HepG2 (cell line): ENCODE measurements at regions not wholly inside any gene's neighbourhood (a gene's known extent, or its start where the extent isn't known, plus 50 kb on each side); places are given as distances from the start of the nearest gene placed in this dataset.

Experiments
- ATAC-seq: fragments of 200-7000 bp; cut with Tn5 transposase; 3 replicates; pipeline ENCODE4 v1.9.1; 2020; ENCODE audit warnings: mild to moderate bottlenecking, moderate library complexity
- BruUV-seq: library from RNA; stranded (reverse); fragments of 400-500 nt; replicated peaks from 2 replicates; lab custom pipeline; 2021; lab: Mats Ljungman, UMichigan
- CTCF ChIA-PET: fragments of 300-600 bp; formaldehyde crosslinking; extraction: SDS; loops from one replicate; lab custom pipeline; 2021; ENCODE audit warnings: low total read pairs, inconsistent platforms, low intra/inter-chr PET ratio; lab: Yijun Ruan, JAX
- POLR2A ChIA-PET: fragments of 350-600 bp; sonication (Branson Sonifier 250); formaldehyde crosslinking; loops from one replicate; lab custom pipeline; 2020; ENCODE audit warnings: antibody characterized with exemption, inconsistent platforms; lab: Yijun Ruan, JAX
- DNase-seq: peaks from one replicate; pipeline ENCODE4 v3.0.0-alpha.2; 2015; ENCODE audit warnings: low spot score
- FAIRE-seq: peaks from 3 replicates; lab custom pipeline; 2011; peaks lifted over from hg19 to GRCh38; lab: Jason Lieb, UNC
- H2AFZ ChIP-seq: one replicate; pipeline ENCODE4 v1.6.1; 2011; ENCODE audit warnings: low read length, inconsistent platforms
- H3K27ac ChIP-seq: fragments of 300-600 bp; 3 replicates; pipeline ENCODE4 v1.8.0; 2011; ENCODE audit warnings: mixed run types, mild to moderate bottlenecking, mixed read lengths, low read length, inconsistent platforms; ENCODE audit not compliant: insufficient read depth; ENCODE audit errors: extremely low read length
- H3K27me3 ChIP-seq, 2 experiments: fragments of 200-600 bp in 1 of 2; 2 replicates in 1 of 2; 3 replicates in 1 of 2; pipeline versions ENCODE4 v1.6.0 to v1.8.0; 2011; ENCODE audit warnings: low read length in 2 of 2, mild to moderate bottlenecking in 2 of 2, moderate library complexity in 2 of 2, inconsistent platforms in 1 of 2; ENCODE audit not compliant: insufficient read depth in 2 of 2, control insufficient read depth in 1 of 2
- H3K36me3 ChIP-seq, 2 experiments: fragments of 200-600 bp in 1 of 2; replicated peaks in 1 of 2; 2 replicates in 1 of 2; 3 replicates in 1 of 2; pipeline versions ENCODE4 v1.5.1 to v1.8.0; 2011; ENCODE audit warnings: low read length in 2 of 2, inconsistent platforms in 1 of 2; ENCODE audit not compliant: insufficient read depth in 2 of 2, control insufficient read depth in 1 of 2
- H3K4me1 ChIP-seq: 2 replicates; pipeline ENCODE4 v1.5.1; 2012; ENCODE audit warnings: low read length, inconsistent platforms; ENCODE audit not compliant: insufficient read depth
- H3K4me2 ChIP-seq: 2 replicates; pipeline ENCODE4 v1.6.0; 2011; ENCODE audit warnings: low read depth, low read length, inconsistent platforms
- H3K4me3 ChIP-seq, 3 experiments: fragments of 200-600 bp in 1 of 3; sonication (generic), shearing (Covaris generic) in 1 of 3; replicated peaks in 1 of 3; 2 replicates each; pipeline ENCODE4 v1.5.1; 2011 to 2016; ENCODE audit warnings: low read length in 3 of 3, inconsistent platforms in 2 of 3, low read depth in 2 of 3, mild to moderate bottlenecking in 2 of 3, control low read depth in 1 of 3, mixed read lengths in 1 of 3; ENCODE audit not compliant: insufficient read depth in 1 of 3
- H3K79me2 ChIP-seq: one replicate; pipeline ENCODE4 v1.6.1; 2011; ENCODE audit warnings: low read length, inconsistent platforms; ENCODE audit not compliant: insufficient read depth
- H3K9ac ChIP-seq: 2 replicates; pipeline ENCODE4 v1.6.0; 2011; ENCODE audit warnings: mild to moderate bottlenecking, low read depth, low read length, inconsistent platforms; ENCODE audit not compliant: insufficient read depth
- H3K9me3 ChIP-seq: 2 replicates; pipeline ENCODE4 v1.5.1; 2012; ENCODE audit warnings: mild to moderate bottlenecking, low read length
- H4K20me1 ChIP-seq: 2 replicates; pipeline ENCODE4 v1.6.0; 2011; ENCODE audit warnings: inconsistent platforms, mild to moderate bottlenecking, low read length, moderate library complexity; ENCODE audit not compliant: insufficient read depth
- GFI1 ChIP-seq: sonication (generic); formaldehyde crosslinking; IDR thresholded peaks from 2 replicates; pipeline ENCODE4 v1.5.0; 2020; ENCODE audit warnings: missing genetic modification reagents, mild to moderate bottlenecking, borderline replicate concordance
- PHF8 ChIP-seq: sonication (generic); formaldehyde crosslinking; IDR thresholded peaks from 2 replicates; pipeline ENCODE4 v1.5.0; 2020; ENCODE audit warnings: missing genetic modification reagents
- RELA ChIP-seq: sonication (generic); formaldehyde crosslinking; IDR thresholded peaks from 2 replicates; pipeline ENCODE4 v1.4.0; 2020; ENCODE audit warnings: missing genetic modification reagents
- SRSF9 ChIP-seq: fragments of 200-400 bp; formaldehyde crosslinking; IDR thresholded peaks from 2 replicates; pipeline ENCODE4 v1.6.1; 2018; ENCODE audit warnings: borderline replicate concordance, mild to moderate bottlenecking, low read depth, low read length; ENCODE audit not compliant: insufficient read depth, poor library complexity, severe bottlenecking
- ZBTB3 ChIP-seq: sonication (generic); formaldehyde crosslinking; IDR thresholded peaks from 2 replicates; pipeline ENCODE4 v1.4.0; 2020; ENCODE audit warnings: low read depth, mild to moderate bottlenecking, moderate library complexity, missing genetic modification reagents, borderline replicate concordance
- ZSCAN25 ChIP-seq: sonication (generic); formaldehyde crosslinking; IDR thresholded peaks from 2 replicates; pipeline ENCODE4 v1.8.0; 2022; ENCODE audit warnings: mild to moderate bottlenecking, missing genetic modification reagents
- WGBS: methylation state at CpG from one replicate; pipeline ENCODE4 v1.1.6; 2017; ENCODE audit warnings: low lambda C conversion rate; 5-methylcytosine and 5-hydroxymethylcytosine counted together
- in situ Hi-C: cut with HindIII; loops from 2 replicates; pipeline ENCODE4 v1.10.0; 2017; ENCODE audit warnings: low pct_unique_long_range_greater_than_20kb; ENCODE audit not compliant: extremely low pct_ligation_motif_present
- intact Hi-C: fragments of 100-400 bp; cut with micrococcal nuclease; formaldehyde crosslinking; loops from one replicate; pipeline ENCODE4 v1.10.0; 2022; ENCODE audit not compliant: unreplicated experiment
- TF ChIP-seq, protein P1 (sequence below): sonication (generic); formaldehyde crosslinking; IDR thresholded peaks from 2 replicates; pipeline ENCODE4 v1.4.0; 2020; ENCODE audit warnings: mild to moderate bottlenecking, missing genetic modification reagents, borderline replicate concordance
- TF ChIP-seq, protein P2 (sequence below): sonication (generic); formaldehyde crosslinking; IDR thresholded peaks from 2 replicates; pipeline ENCODE4 v1.5.0; 2020; ENCODE audit warnings: missing genetic modification reagents
- TF ChIP-seq, protein P3 (sequence below): sonication (generic); formaldehyde crosslinking; IDR thresholded peaks from 2 replicates; pipeline ENCODE4 v1.4.0; 2020; ENCODE audit warnings: missing genetic modification reagents

DNA sequence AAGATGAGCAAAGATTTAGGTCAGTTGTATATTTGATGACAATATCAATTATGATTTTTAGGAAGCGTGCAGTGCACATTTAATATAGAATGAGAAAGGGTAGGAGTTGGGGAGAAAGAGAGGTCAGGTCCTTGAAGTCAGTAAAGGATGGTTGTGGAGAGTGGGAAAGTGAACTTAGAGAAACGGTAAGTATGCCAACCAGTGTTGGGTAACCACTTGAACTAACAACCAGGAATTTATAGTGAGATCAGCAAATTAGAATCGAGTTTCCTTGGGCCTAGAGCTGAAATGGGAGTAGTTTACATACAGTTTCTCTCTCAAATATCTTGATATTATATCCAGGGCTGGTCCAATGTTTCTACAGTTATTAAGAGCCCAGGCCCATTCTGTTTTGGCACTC, 188.5 kb upstream of the RBMS3 start:
- Histone ChIP-seq H3K4me1 (no peaks in the 10 kb centered on the region), H3K27ac (no peak overlapping the region), H2AFZ (no peak overlapping the region), H3K9ac (no peak overlapping the region), H3K27me3 (no peaks in the 10 kb centered on the region), H3K36me3 (no peaks in the 10 kb centered on the region), H3K9me3 (peaks cover 44% of the 10 kb centered on the region), H3K4me3 (no peak overlapping the region), H3K4me2 (no peak overlapping the region), H3K79me2 (no peaks in the 10 kb centered on the region), H4K20me1 (no peaks in the 10 kb centered on the region)
- intact Hi-C loops = no loop called here
- DNase-seq (no peak), FAIRE-seq (no peak), ATAC-seq (no peak)
- CTCF ChIA-PET = no interaction called here
- TF ChIP-seq, protein P1, sequence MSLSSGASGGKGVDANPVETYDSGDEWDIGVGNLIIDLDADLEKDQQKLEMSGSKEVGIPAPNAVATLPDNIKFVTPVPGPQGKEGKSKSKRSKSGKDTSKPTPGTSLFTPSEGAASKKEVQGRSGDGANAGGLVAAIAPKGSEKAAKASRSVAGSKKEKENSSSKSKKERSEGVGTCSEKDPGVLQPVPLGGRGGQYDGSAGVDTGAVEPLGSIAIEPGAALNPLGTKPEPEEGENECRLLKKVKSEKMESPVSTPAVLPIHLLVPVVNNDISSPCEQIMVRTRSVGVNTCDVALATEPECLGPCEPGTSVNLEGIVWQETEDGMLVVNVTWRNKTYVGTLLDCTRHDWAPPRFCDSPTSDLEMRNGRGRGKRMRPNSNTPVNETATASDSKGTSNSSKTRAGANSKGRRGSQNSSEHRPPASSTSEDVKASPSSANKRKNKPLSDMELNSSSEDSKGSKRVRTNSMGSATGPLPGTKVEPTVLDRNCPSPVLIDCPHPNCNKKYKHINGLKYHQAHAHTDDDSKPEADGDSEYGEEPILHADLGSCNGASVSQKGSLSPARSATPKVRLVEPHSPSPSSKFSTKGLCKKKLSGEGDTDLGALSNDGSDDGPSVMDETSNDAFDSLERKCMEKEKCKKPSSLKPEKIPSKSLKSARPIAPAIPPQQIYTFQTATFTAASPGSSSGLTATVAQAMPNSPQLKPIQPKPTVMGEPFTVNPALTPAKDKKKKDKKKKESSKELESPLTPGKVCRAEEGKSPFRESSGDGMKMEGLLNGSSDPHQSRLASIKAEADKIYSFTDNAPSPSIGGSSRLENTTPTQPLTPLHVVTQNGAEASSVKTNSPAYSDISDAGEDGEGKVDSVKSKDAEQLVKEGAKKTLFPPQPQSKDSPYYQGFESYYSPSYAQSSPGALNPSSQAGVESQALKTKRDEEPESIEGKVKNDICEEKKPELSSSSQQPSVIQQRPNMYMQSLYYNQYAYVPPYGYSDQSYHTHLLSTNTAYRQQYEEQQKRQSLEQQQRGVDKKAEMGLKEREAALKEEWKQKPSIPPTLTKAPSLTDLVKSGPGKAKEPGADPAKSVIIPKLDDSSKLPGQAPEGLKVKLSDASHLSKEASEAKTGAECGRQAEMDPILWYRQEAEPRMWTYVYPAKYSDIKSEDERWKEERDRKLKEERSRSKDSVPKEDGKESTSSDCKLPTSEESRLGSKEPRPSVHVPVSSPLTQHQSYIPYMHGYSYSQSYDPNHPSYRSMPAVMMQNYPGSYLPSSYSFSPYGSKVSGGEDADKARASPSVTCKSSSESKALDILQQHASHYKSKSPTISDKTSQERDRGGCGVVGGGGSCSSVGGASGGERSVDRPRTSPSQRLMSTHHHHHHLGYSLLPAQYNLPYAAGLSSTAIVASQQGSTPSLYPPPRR (CRISPR knock-in tag) = no peak
- TF ChIP-seq, protein P2, sequence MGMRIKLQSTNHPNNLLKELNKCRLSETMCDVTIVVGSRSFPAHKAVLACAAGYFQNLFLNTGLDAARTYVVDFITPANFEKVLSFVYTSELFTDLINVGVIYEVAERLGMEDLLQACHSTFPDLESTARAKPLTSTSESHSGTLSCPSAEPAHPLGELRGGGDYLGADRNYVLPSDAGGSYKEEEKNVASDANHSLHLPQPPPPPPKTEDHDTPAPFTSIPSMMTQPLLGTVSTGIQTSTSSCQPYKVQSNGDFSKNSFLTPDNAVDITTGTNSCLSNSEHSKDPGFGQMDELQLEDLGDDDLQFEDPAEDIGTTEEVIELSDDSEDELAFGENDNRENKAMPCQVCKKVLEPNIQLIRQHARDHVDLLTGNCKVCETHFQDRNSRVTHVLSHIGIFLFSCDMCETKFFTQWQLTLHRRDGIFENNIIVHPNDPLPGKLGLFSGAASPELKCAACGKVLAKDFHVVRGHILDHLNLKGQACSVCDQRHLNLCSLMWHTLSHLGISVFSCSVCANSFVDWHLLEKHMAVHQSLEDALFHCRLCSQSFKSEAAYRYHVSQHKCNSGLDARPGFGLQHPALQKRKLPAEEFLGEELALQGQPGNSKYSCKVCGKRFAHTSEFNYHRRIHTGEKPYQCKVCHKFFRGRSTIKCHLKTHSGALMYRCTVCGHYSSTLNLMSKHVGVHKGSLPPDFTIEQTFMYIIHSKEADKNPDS (CRISPR knock-in tag) = no peak
- TF ChIP-seq, protein P3, sequence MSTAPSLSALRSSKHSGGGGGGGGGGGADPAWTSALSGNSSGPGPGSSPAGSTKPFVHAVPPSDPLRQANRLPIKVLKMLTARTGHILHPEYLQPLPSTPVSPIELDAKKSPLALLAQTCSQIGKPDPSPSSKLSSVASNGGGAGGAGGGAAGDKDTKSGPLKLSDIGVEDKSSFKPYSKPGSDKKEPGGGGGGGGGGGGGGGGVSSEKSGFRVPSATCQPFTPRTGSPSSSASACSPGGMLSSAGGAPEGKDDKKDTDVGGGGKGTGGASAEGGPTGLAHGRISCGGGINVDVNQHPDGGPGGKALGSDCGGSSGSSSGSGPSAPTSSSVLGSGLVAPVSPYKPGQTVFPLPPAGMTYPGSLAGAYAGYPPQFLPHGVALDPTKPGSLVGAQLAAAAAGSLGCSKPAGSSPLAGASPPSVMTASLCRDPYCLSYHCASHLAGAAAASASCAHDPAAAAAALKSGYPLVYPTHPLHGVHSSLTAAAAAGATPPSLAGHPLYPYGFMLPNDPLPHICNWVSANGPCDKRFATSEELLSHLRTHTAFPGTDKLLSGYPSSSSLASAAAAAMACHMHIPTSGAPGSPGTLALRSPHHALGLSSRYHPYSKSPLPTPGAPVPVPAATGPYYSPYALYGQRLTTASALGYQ (CRISPR knock-in tag) = no peak
- no peak for TF ChIP-seq PHF8
- TF ChIP-seq GFI1 (CRISPR knock-in tag) = no peak
- no peak for TF ChIP-seq ZBTB3 (CRISPR knock-in tag)
- no peak for TF ChIP-seq RELA (CRISPR knock-in tag)
- TF ChIP-seq ZSCAN25 (CRISPR knock-in tag) = no peak
- no peak for TF ChIP-seq SRSF9
- WGBS = under 1% methylated on average over 3 of the region's 3 CpGs
- no TSS peak for BruUV-seq
- POLR2A ChIA-PET = no interaction called here
- in situ Hi-C loops = no loop called here
